ENCODE measurements at regions not wholly inside any gene's neighbourhood (a gene's known extent, or its start where the extent isn't known, plus 50 kb on each side); places are given as distances from the start of the nearest gene placed in this dataset.

DNA sequence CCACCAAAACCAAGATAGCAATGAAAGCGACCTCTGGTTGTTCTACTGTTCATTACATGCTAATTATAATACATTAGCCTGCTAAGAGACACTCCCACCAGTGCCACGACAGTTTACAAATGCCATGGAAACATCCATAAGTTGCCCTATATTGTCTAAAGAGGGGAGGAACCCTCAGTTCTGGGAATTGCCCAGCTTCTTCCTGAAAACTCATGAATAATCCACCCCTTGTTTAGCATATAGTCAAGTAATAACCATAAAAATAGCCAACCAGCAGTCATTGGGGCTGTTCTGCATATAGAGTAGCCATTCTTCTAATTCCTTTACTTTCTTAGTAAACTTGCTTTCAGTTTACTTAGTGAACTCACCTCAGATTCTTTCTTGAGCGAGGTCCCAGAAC, 189.8 kb upstream of the SOX11 start:
- no peak for TF ChIP-seq CTCF (conservative IDR thresholded peaks at IDR 0.05)
- TF ChIP-seq EZH2 (IDR thresholded peaks at IDR 0.05; ENCODE audit: low read depth): no peak
